GM18519 (cell line): ENCODE measurements at regions not wholly inside any gene's neighbourhood (a gene's known extent, or its start where the extent isn't known, plus 50 kb on each side); places are given as distances from the start of the nearest gene placed in this dataset.

ENCODE experiments used
- ATAC-seq: cut with Tn5 transposase; IDR thresholded peaks from one replicate; pipeline ENCODE4 v1.9.1; 2021; ENCODE audit warnings: mild to moderate bottlenecking, moderate library complexity; ENCODE audit not compliant: unreplicated experiment, low FRiP score

- ATAC-seq, result no peak
Measured at GRCh38 chr12:87796961-87797516, 232.2 kb downstream of the C12orf50 start.

GRCh38 chr12:87795555-87795954 lies 233.6 kb downstream of the C12orf50 start:
- no peak for ATAC-seq

- ATAC-seq, result no peak
Measured at GRCh38 chr12:87794854-87795253, 234.3 kb downstream of the C12orf50 start.

GRCh38 chr12:87793131-87793530 lies 236.1 kb downstream of the C12orf50 start:
- ATAC-seq, result no peak

GRCh38 chr12:87784350-87784749 lies 244.9 kb downstream of the C12orf50 start:
- no peak for ATAC-seq

- ATAC-seq, result no peak
Measured at GRCh38 chr12:87783467-87783866, 245.7 kb downstream of the C12orf50 start.

GRCh38 chr12:87782838-87783237 lies 246.4 kb downstream of the C12orf50 start:
- no peak for ATAC-seq

GRCh38 chr12:87779858-87780498 lies 249.2 kb downstream of the C12orf50 start:
- ATAC-seq, result no peak

GRCh38 chr12:87779016-87779415 lies 250.2 kb downstream of the C12orf50 start:
- ATAC-seq, result no peak

GRCh38 chr12:87778065-87778464 lies 251.1 kb downstream of the C12orf50 start:
- ATAC-seq, result no peak

- ATAC-seq, result no peak
Measured at GRCh38 chr12:87775784-87776183, 253.4 kb downstream of the C12orf50 start.

GRCh38 chr12:87775051-87775450 lies 254.2 kb downstream of the C12orf50 start:
- ATAC-seq, result no peak

GRCh38 chr12:87772401-87772800 lies 256.8 kb downstream of the C12orf50 start:
- no peak for ATAC-seq

- no peak for ATAC-seq
Measured at GRCh38 chr12:87768501-87769287, 260.5 kb downstream of the C12orf50 start.

- no peak for ATAC-seq
Measured at GRCh38 chr12:87766044-87766443, 263.2 kb downstream of the C12orf50 start.

GRCh38 chr12:87760943-87761342 lies 268.3 kb downstream of the C12orf50 start:
- ATAC-seq, result no peak

- no peak for ATAC-seq
Measured at GRCh38 chr12:87758271-87758670, 270.9 kb downstream of the C12orf50 start.

GRCh38 chr12:87756721-87757120 lies 272.5 kb downstream of the C12orf50 start:
- ATAC-seq, result no peak

GRCh38 chr12:87756111-87756510 lies 273.1 kb downstream of the C12orf50 start:
- ATAC-seq, result no peak

GRCh38 chr12:87728931-87729593 lies 300.1 kb downstream of the C12orf50 start:
- no peak for ATAC-seq

- ATAC-seq, result no peak
Measured at GRCh38 chr12:87720967-87721366, 308.2 kb downstream of the C12orf50 start.
